ENCODE measurements at regions not wholly inside any gene's neighbourhood (a gene's known extent, or its start where the extent isn't known, plus 50 kb on each side); places are given as distances from the start of the nearest gene placed in this dataset.

DNA sequence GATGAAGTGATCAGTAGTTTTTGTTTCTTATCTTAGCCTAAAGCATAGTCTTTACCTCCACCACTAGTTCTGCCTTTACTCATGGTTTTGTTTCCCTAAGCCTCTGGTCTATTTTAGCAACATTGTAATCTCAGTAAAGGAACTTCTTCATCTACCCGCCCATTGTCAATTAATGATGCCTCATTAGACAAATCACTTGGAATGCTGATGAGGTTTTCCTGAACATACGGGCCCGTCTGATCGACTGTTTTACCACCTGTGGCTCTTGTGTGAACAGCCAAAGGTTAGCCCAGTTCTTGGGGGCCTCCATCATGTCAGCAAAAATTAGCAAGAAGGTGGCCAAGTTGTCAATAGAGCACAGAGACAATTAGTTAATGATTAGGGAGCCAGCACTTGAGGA, 470.1 kb upstream of the ARRDC4 start:
- DNase-seq: no peak
- no peaks in the 10 kb centered on the region for H3K4me1 Mint-ChIP-seq
- TF ChIP-seq CTCF (IDR thresholded peaks at IDR 0.05): no peak
- H3K27ac Mint-ChIP-seq: no peak overlapping the region
- H3K27me3 Mint-ChIP-seq (ENCODE audit: low read depth, poor library complexity): peaks cover 28% of the 10 kb centered on the region
- no peak overlapping the region for H3K4me3 Mint-ChIP-seq
- peaks cover 5% of the 10 kb centered on the region for H3K9me3 Mint-ChIP-seq
- no peaks in the 10 kb centered on the region for H3K36me3 Mint-ChIP-seq (ENCODE audit: low read depth)

DNA sequence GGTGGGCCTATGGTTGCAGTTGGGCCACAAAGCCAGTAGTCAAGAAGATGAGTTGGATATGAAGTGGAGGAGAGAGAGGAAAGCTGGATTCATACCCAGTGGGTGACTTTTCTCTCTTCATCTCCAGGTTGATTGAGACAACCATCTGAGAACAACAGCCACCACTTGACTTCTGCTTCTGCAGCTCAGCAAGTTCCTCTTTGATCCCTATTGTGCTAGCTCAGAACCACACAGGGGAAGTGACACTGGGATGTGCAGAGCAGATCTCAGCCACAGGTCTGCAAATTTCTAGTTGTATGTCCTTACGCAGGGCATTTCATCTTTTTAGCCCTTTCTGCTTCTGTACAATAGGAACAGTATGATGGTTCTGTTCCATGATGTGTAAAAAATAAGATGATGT, 459.2 kb upstream of the ARRDC4 start:
- H3K36me3 Mint-ChIP-seq (ENCODE audit: low read depth): no peaks in the 10 kb centered on the region
- H3K27me3 Mint-ChIP-seq (ENCODE audit: low read depth, poor library complexity): peaks cover 12% of the 10 kb centered on the region
- no peaks in the 10 kb centered on the region for H3K4me1 Mint-ChIP-seq
- H3K9me3 Mint-ChIP-seq: no peaks in the 10 kb centered on the region
- no peak overlapping the region for H3K27ac Mint-ChIP-seq
- DNase-seq: no peak
- H3K4me3 Mint-ChIP-seq: no peak overlapping the region
- TF ChIP-seq CTCF (IDR thresholded peaks at IDR 0.05): no peak

GRCh38 chr15:97502038-97502437, 458.5 kb upstream of the ARRDC4 start:
- no peak overlapping the region for H3K27ac Mint-ChIP-seq
- no peak for DNase-seq
- no peaks in the 10 kb centered on the region for H3K36me3 Mint-ChIP-seq (ENCODE audit: low read depth)
- H3K4me3 Mint-ChIP-seq: no peak overlapping the region
- H3K4me1 Mint-ChIP-seq: no peaks in the 10 kb centered on the region
- H3K27me3 Mint-ChIP-seq (ENCODE audit: low read depth, poor library complexity): peaks cover 8% of the 10 kb centered on the region
- no peak for TF ChIP-seq CTCF (IDR thresholded peaks at IDR 0.05)
- H3K9me3 Mint-ChIP-seq: no peaks in the 10 kb centered on the region

GRCh38 chr15:97504031-97504792, 456.3 kb upstream of the ARRDC4 start:
- no peak for TF ChIP-seq CTCF (IDR thresholded peaks at IDR 0.05)
- Mint-ChIP-seq H3K27me3 (ENCODE audit: low read depth, poor library complexity) (peaks cover 4% of the 10 kb centered on the region), H3K9me3 (no peaks in the 10 kb centered on the region), H3K4me3 (no peak overlapping the region), H3K27ac (no peak overlapping the region), H3K4me1 (no peaks in the 10 kb centered on the region), H3K36me3 (ENCODE audit: low read depth) (no peaks in the 10 kb centered on the region)
- DNase-seq: no peak

GRCh38 chr15:97517737-97518136, 442.8 kb upstream of the ARRDC4 start:
- no peaks in the 10 kb centered on the region for H3K36me3 Mint-ChIP-seq (ENCODE audit: low read depth)
- H3K27ac Mint-ChIP-seq: no peak overlapping the region

More at GRCh38 chr15:97517737-97518136, 442.8 kb upstream of the ARRDC4 start:
- Mint-ChIP-seq H3K9me3 (no peaks in the 10 kb centered on the region), H3K4me1 (peaks cover 27% of the 10 kb centered on the region), H3K27me3 (ENCODE audit: low read depth, poor library complexity) (peaks cover 2% of the 10 kb centered on the region), H3K4me3 (no peak overlapping the region)
- TF ChIP-seq CTCF (IDR thresholded peaks at IDR 0.05): no peak
- no peak for DNase-seq
